AG04450 (cell line): ENCODE measurements at regions not wholly inside any gene's neighbourhood (a gene's known extent, or its start where the extent isn't known, plus 50 kb on each side); places are given as distances from the start of the nearest gene placed in this dataset.

Source experiments
- CTCF ChIA-PET: fragments of 300-600, 350-600 bp; formaldehyde crosslinking; extraction: SDS; loops from one replicate; lab custom pipeline; 2022; ENCODE audit warnings: antibody characterized with exemption, inconsistent platforms; lab: Charles Lee
- POLR2A ChIA-PET: fragments of 350-600 bp; formaldehyde crosslinking; extraction: SDS; loops from one replicate; lab custom pipeline; 2021; ENCODE audit warnings: antibody characterized with exemption, inconsistent platforms; lab: Yijun Ruan, JAX
- DNase-seq: peaks from one replicate; pipeline ENCODE4 v3.0.0-alpha.2; 2011; ENCODE audit warnings: low read depth, low spot score
- H3K27ac ChIP-seq: one replicate; pipeline ENCODE4 v1.5.1; 2012; ENCODE audit warnings: low read depth, low read length, control low read depth
- H3K27me3 ChIP-seq: one replicate; pipeline ENCODE4 v1.6.0; 2012; ENCODE audit warnings: low read length; ENCODE audit not compliant: control insufficient read depth, insufficient read depth
- H3K4me3 ChIP-seq: 2 replicates; pipeline ENCODE4 v1.5.1; 2011; ENCODE audit warnings: mild to moderate bottlenecking, low read depth, low read length, control low read depth
- H3K9me3 ChIP-seq: 2 replicates; pipeline ENCODE4 v1.5.1; 2012; ENCODE audit warnings: low read length; ENCODE audit not compliant: control insufficient read depth, insufficient read depth
- TF ChIP-seq, protein P1 (sequence below): IDR thresholded peaks from 2 replicates; pipeline ENCODE4 v1.5.1; 2011; ENCODE audit warnings: low read depth, low read length, control low read depth, inconsistent platforms

DNA sequence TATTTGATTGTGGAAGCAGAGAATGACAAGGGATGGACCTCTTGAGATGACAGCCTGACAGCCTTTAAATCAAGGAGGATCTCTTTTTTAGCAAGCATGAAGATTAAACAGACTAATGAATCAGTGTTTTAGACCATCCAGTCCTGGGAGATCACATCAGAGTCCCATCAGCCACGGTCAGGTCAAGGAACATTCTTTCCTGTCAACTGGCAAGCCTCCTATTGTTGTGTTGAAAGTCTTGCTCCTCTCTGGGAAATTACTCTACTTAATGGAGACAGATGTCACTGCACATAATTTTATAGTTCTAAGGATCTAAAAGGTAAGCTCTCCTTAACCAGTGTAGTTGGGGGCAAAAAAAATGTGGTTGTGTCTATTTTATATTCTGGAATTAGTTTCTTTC, 469.0 kb downstream of the TMEM182 start:
- H3K9me3 ChIP-seq: peaks cover 2% of the 10 kb centered on the region; the same call in 1 of the 2 replicates
- H3K4me3 ChIP-seq: no peak overlapping the region
- ChIA-PET POLR2A (no interaction called here), CTCF (no interaction called here)
- H3K27ac ChIP-seq: no peak overlapping the region
- TF ChIP-seq, protein P1, sequence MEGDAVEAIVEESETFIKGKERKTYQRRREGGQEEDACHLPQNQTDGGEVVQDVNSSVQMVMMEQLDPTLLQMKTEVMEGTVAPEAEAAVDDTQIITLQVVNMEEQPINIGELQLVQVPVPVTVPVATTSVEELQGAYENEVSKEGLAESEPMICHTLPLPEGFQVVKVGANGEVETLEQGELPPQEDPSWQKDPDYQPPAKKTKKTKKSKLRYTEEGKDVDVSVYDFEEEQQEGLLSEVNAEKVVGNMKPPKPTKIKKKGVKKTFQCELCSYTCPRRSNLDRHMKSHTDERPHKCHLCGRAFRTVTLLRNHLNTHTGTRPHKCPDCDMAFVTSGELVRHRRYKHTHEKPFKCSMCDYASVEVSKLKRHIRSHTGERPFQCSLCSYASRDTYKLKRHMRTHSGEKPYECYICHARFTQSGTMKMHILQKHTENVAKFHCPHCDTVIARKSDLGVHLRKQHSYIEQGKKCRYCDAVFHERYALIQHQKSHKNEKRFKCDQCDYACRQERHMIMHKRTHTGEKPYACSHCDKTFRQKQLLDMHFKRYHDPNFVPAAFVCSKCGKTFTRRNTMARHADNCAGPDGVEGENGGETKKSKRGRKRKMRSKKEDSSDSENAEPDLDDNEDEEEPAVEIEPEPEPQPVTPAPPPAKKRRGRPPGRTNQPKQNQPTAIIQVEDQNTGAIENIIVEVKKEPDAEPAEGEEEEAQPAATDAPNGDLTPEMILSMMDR: no peak
- H3K27me3 ChIP-seq: no peaks in the 10 kb centered on the region
- DNase-seq: no peak

DNA sequence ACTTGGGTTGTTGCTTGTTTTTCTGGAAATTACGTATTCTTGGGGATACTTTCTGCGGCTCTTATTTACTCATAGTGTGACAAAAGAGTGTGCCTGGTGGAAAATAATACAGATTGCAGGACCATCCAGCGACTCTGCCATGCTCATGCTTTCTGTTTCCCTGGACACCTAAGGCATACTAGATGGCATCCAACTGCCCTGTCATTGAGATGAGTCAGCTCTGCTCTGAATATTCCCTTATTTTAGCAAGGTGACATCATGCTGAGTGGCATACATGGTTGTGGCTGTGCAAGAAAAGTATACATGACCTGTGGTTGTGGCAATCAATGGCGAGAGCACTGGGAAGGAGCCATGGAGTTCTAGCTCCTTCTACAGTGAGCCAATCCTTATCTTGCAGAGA, 471.0 kb downstream of the TMEM182 start:
- TF ChIP-seq, protein P1: no peak
- Histone ChIP-seq H3K27me3 (no peaks in the 10 kb centered on the region), H3K4me3 (no peak overlapping the region), H3K27ac (no peak overlapping the region), H3K9me3 (peaks cover 9% of the 10 kb centered on the region; the same call in 1 of the 2 replicates)
- ChIA-PET CTCF (no interaction called here), POLR2A (no interaction called here)
- no peak for DNase-seq

DNA sequence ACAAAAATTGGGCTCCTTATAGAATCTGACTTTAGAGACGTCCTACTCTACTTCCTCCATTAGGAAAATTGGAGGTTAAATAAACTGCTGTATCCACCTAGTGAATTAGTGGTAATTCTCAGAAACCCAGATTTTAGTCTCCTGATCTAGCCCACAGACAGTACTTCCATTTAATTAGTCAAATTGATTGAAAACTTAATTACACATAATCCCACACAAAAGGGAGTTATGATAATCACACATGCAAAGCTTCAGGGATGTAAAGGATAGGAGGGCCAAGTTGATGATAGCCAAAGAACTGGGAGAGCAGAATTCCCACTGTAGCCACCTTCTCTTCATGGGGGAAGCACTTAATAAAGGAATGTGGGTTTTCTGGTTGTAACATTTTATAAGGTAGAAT, 471.9 kb downstream of the TMEM182 start:
- ChIA-PET CTCF (no interaction called here), POLR2A (no interaction called here)
- H3K27ac ChIP-seq: no peak overlapping the region
- no peaks in the 10 kb centered on the region for H3K27me3 ChIP-seq
- H3K4me3 ChIP-seq: no peak overlapping the region
- H3K9me3 ChIP-seq: peaks cover 9% of the 10 kb centered on the region; the same call in 1 of the 2 replicates
- TF ChIP-seq, protein P1: no peak
- DNase-seq: no peak

DNA sequence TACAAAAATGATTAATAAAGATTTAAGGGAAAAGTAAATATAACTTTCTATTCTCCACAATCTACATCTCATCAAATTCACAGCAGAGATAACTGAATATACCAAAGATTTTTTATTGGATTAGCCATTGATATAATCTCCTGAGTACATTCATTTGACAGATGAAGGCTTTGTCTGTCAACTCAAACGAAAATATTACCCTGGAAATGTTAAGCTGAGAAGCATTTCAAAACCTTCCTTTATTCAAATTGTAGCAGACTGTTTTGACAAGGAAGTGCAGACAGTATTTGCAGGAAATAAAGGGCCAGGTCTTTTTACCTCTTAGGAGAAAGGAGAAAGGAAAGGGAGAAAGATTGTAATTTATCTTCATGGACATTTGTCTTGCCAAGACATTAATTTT, 473.5 kb downstream of the TMEM182 start:
- ChIA-PET POLR2A (no interaction called here), CTCF (no interaction called here)
- Histone ChIP-seq H3K27me3 (no peaks in the 10 kb centered on the region), H3K9me3 (peaks cover 9% of the 10 kb centered on the region; the same call in 1 of the 2 replicates), H3K4me3 (no peak overlapping the region), H3K27ac (no peak overlapping the region)
- TF ChIP-seq, protein P1: no peak
- no peak for DNase-seq

DNA sequence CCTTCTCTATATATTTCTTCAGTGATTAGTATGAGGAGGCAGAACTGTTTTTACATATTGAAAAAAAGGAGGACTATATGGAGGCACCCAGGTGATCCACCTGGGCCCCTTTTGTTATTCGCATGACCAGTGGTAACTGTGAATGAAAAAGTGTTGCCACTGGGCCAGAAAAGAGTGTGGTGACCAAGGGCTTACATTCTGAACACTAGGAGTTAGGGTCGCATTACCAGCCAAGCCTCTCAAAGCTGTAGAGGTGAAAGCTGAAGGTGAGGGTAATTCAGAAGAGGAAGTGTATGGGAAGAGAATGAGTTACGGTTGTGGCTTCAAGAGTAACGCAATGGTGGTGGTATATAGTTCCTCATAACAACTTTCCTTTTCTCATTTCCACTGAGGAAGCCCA, 487.6 kb downstream of the TMEM182 start:
- H3K27ac ChIP-seq: no peak overlapping the region
- POLR2A ChIA-PET: no interaction called here
- H3K27me3 ChIP-seq: no peaks in the 10 kb centered on the region
- TF ChIP-seq, protein P1: no peak
- H3K4me3 ChIP-seq: no peak overlapping the region
- CTCF ChIA-PET: no interaction called here
- H3K9me3 ChIP-seq: peaks cover 11% of the 10 kb centered on the region; the same call in 1 of the 2 replicates
- DNase-seq: no peak
